ENCODE measurements at regions not wholly inside any gene's neighbourhood (a gene's known extent, or its start where the extent isn't known, plus 50 kb on each side); places are given as distances from the start of the nearest gene placed in this dataset.

GRCh38 chr2:35503311-35503710 lies 852.3 kb upstream of the CRIM1 start:
- TF ChIP-seq CTCF (IDR thresholded peaks at IDR 0.05) (no peak), POLR2A (IDR thresholded peaks at IDR 0.05) (no peak)
